ENCODE measurements at regions not wholly inside any gene's neighbourhood (a gene's known extent, or its start where the extent isn't known, plus 50 kb on each side); places are given as distances from the start of the nearest gene placed in this dataset.

DNA sequence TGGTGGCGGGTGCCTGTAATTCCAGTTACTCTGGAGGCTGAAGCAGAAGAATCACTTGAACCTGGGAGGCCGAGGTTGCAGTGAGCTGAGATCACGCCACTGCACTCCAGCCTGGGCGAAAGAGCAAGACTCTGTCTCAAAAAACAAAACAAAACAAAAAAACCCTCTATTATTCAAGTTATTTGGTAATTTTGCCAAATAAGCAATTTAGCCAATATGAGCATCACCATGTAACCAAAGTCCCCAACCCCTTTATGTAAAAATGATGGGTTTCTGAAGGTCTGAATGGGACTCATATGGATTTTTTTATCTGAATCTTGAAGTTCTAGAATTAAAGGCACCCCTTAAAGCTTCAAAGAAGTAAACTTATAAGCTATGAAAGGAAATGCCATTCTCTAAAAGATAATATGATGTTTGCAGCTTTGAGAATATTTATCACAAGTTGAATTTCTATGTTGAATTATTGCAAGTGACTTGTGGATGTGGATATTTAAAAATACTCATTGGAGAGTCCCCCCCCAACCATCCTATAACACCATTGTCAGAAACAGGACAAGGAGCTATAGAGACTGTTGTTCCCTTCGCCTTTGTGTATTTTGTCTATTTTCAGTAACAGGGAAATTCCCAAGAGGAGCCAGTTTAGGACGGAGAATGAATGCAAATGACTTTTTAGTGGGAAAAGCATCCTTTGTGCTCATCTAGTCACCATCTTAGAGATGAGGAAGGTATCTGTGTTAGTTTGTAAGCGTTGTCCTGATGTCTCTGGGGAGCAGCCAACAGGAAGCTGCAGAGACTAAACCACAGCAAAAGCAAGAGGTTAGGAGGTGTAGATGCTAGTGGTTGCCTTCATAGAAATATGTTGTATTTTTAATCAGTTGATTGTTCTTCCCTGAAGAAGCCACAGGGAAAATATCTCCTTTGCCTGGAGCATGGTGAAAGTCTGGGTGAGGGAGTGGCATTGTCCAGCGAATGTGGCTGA, 68.3 kb downstream of the TET3 start:
- TF ChIP-seq, protein P1, sequence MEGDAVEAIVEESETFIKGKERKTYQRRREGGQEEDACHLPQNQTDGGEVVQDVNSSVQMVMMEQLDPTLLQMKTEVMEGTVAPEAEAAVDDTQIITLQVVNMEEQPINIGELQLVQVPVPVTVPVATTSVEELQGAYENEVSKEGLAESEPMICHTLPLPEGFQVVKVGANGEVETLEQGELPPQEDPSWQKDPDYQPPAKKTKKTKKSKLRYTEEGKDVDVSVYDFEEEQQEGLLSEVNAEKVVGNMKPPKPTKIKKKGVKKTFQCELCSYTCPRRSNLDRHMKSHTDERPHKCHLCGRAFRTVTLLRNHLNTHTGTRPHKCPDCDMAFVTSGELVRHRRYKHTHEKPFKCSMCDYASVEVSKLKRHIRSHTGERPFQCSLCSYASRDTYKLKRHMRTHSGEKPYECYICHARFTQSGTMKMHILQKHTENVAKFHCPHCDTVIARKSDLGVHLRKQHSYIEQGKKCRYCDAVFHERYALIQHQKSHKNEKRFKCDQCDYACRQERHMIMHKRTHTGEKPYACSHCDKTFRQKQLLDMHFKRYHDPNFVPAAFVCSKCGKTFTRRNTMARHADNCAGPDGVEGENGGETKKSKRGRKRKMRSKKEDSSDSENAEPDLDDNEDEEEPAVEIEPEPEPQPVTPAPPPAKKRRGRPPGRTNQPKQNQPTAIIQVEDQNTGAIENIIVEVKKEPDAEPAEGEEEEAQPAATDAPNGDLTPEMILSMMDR (IDR thresholded peaks at IDR 0.05; ENCODE audit: control extremely low read depth in 1 of 3, insufficient read depth in 1 of 3, low read depth in 1 of 3, low read length in 3 of 3), result no peak
- TF ChIP-seq TAF7 (optimal IDR thresholded peaks at IDR 0.05; ENCODE audit: borderline replicate concordance, low read depth, low read length), result no peak
- TF ChIP-seq RNF2 (IDR thresholded peaks at IDR 0.05; ENCODE audit: borderline replicate concordance, low read depth, low read length, missing control alignments, poor library complexity, severe bottlenecking), result no peak
- no peak for TF ChIP-seq POLR2A (IDR thresholded peaks at IDR 0.05; ENCODE audit: control extremely low read depth in 1 of 2, low read depth in 2 of 2, low read length in 2 of 2)
- no peak for TF ChIP-seq POLR2AphosphoS5 (IDR thresholded peaks at IDR 0.05; ENCODE audit: low read depth, low read length)
- TF ChIP-seq, protein P2, sequence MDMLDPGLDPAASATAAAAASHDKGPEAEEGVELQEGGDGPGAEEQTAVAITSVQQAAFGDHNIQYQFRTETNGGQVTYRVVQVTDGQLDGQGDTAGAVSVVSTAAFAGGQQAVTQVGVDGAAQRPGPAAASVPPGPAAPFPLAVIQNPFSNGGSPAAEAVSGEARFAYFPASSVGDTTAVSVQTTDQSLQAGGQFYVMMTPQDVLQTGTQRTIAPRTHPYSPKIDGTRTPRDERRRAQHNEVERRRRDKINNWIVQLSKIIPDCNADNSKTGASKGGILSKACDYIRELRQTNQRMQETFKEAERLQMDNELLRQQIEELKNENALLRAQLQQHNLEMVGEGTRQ (IDR thresholded peaks at IDR 0.05; ENCODE audit: low read length), result no peak
- no peak for TF ChIP-seq SP1 (IDR thresholded peaks at IDR 0.05; ENCODE audit: low read depth, low read length)
- TF ChIP-seq POU5F1 (IDR thresholded peaks at IDR 0.05; ENCODE audit: low read depth, low read length), result no peak
- TF ChIP-seq HDAC2 (IDR thresholded peaks at IDR 0.05; ENCODE audit: borderline replicate concordance in 1 of 2, low read depth in 2 of 2, low read length in 2 of 2), result no peak
- no peak for TF ChIP-seq RAD21 (IDR thresholded peaks at IDR 0.05 in 1 of 2, conservative IDR thresholded peaks at IDR 0.05 in 1 of 2; ENCODE audit: low read depth in 2 of 2, low read length in 2 of 2)
- no peak for TF ChIP-seq EP300 (IDR thresholded peaks at IDR 0.05; ENCODE audit: borderline replicate concordance in 1 of 2, low read depth in 2 of 2, low read length in 2 of 2)
